WERI-Rb-1 (cell line): ENCODE measurements at regions not wholly inside any gene's neighbourhood (a gene's known extent, or its start where the extent isn't known, plus 50 kb on each side); places are given as distances from the start of the nearest gene placed in this dataset.

Source experiments
- DNase-seq: peaks from one replicate; pipeline ENCODE4 v3.0.0-alpha.2; 2020
- H3K27ac ChIP-seq: fragments of 250-450 bp; sonication (Bioruptor Pico); 2 replicates; pipeline ENCODE4 v1.5.1; 2020; ENCODE audit warnings: mild to moderate bottlenecking, moderate library complexity
- H3K27me3 ChIP-seq: fragments of 250-450 bp; sonication (Bioruptor Pico); 2 replicates; pipeline ENCODE4 v1.5.1; 2021; ENCODE audit warnings: mild to moderate bottlenecking, low read depth, moderate library complexity; ENCODE audit not compliant: insufficient read depth, severe bottlenecking
- H3K36me3 ChIP-seq: fragments of 250-450 bp; sonication (Bioruptor Pico); 2 replicates; pipeline ENCODE4 v1.5.1; 2020; ENCODE audit warnings: mild to moderate bottlenecking, moderate library complexity
- H3K4me3 ChIP-seq: 2 replicates; pipeline ENCODE4 v1.5.1; 2011; ENCODE audit warnings: low read depth, mild to moderate bottlenecking, control low read depth, low read length
- H3K9me3 ChIP-seq: fragments of 250-450 bp; sonication (Bioruptor Pico); 2 replicates; pipeline ENCODE4 v1.5.1; 2021; ENCODE audit warnings: mild to moderate bottlenecking, moderate library complexity; ENCODE audit not compliant: severe bottlenecking
- CTCF ChIP-seq: IDR thresholded peaks from 2 replicates; pipeline ENCODE4 v1.5.1; 2011; ENCODE audit warnings: low read depth, mild to moderate bottlenecking, control low read depth, inconsistent platforms, low read length

GRCh38 chr12:24135158-24135850, 185.8 kb upstream of the SOX5 start:
- Histone ChIP-seq H3K36me3 (no peaks in the 10 kb centered on the region), H3K27ac (no peak overlapping the region), H3K4me3 (no peak overlapping the region), H3K9me3 (no peaks in the 10 kb centered on the region), H3K27me3 (no peaks in the 10 kb centered on the region)
- no peak for DNase-seq
- no peak for TF ChIP-seq CTCF

- H3K36me3 ChIP-seq, result no peaks in the 10 kb centered on the region
- TF ChIP-seq CTCF, result no peak
- H3K9me3 ChIP-seq, result no peaks in the 10 kb centered on the region
- DNase-seq, result no peak
- no peak overlapping the region for H3K27ac ChIP-seq
- no peak overlapping the region for H3K4me3 ChIP-seq
- H3K27me3 ChIP-seq, result no peaks in the 10 kb centered on the region
Measured at GRCh38 chr12:24134092-24134491, 184.6 kb upstream of the SOX5 start.

GRCh38 chr12:24133384-24133783, 183.9 kb upstream of the SOX5 start:
- DNase-seq, result no peak
- no peaks in the 10 kb centered on the region for H3K36me3 ChIP-seq
- H3K4me3 ChIP-seq, result no peak overlapping the region
- no peaks in the 10 kb centered on the region for H3K27me3 ChIP-seq
- TF ChIP-seq CTCF, result no peak
- no peak overlapping the region for H3K27ac ChIP-seq
- no peaks in the 10 kb centered on the region for H3K9me3 ChIP-seq

- no peak for DNase-seq
- no peak for TF ChIP-seq CTCF
- no peak overlapping the region for H3K4me3 ChIP-seq
- no peak overlapping the region for H3K27ac ChIP-seq
- no peaks in the 10 kb centered on the region for H3K36me3 ChIP-seq
- H3K9me3 ChIP-seq, result no peaks in the 10 kb centered on the region
- H3K27me3 ChIP-seq, result no peaks in the 10 kb centered on the region
Measured at GRCh38 chr12:24127919-24128721, 178.7 kb upstream of the SOX5 start.

- no peak for DNase-seq
- TF ChIP-seq CTCF, result no peak
- no peaks in the 10 kb centered on the region for H3K36me3 ChIP-seq
- no peaks in the 10 kb centered on the region for H3K9me3 ChIP-seq
- H3K4me3 ChIP-seq, result no peak overlapping the region
- no peaks in the 10 kb centered on the region for H3K27me3 ChIP-seq
- no peak overlapping the region for H3K27ac ChIP-seq
Measured at GRCh38 chr12:24125280-24125679, 175.8 kb upstream of the SOX5 start.
